ENCODE measurements at regions not wholly inside any gene's neighbourhood (a gene's known extent, or its start where the extent isn't known, plus 50 kb on each side); places are given as distances from the start of the nearest gene placed in this dataset.

- Histone ChIP-seq H3K4me1 (ENCODE audit: insufficient read depth, low read length) (no peaks in the 10 kb centered on the region), H3K4me3 (ENCODE audit: insufficient read depth, low read depth, low read length) (no peak overlapping the region), H3K9ac (ENCODE audit: low read length) (no peak overlapping the region), H3K9me3 (ENCODE audit: insufficient read depth, low read depth, low read length) (no peaks in the 10 kb centered on the region), H3K36me3 (ENCODE audit: insufficient read depth, low read length) (no peaks in the 10 kb centered on the region), H2AFZ (ENCODE audit: low read depth, low read length) (no peak overlapping the region), H3K4me2 (ENCODE audit: low read length) (no peak overlapping the region), H3K27ac (ENCODE audit: low read depth, low read length) (no peak overlapping the region), H4K20me1 (ENCODE audit: insufficient read depth, low read length) (no peaks in the 10 kb centered on the region), H3K79me2 (ENCODE audit: insufficient read depth, low read length) (no peaks in the 10 kb centered on the region), H3K27me3 (ENCODE audit: insufficient read depth, low read length) (no peaks in the 10 kb centered on the region)
- FAIRE-seq = no peak
- Mint-ChIP-seq H3K4me3 (ENCODE audit: unreplicated experiment) (no peak overlapping the region), H3K27ac (ENCODE audit: unreplicated experiment) (no peak overlapping the region), H3K36me3 (ENCODE audit: low read depth, unreplicated experiment) (no peaks in the 10 kb centered on the region), H3K4me1 (ENCODE audit: low read depth, unreplicated experiment) (no peaks in the 10 kb centered on the region), H3K27me3 (ENCODE audit: low read depth, unreplicated experiment) (no peaks in the 10 kb centered on the region), H3K9me3 (ENCODE audit: unreplicated experiment) (no peaks in the 10 kb centered on the region)
- no peak for TF ChIP-seq CTCF (IDR thresholded peaks at IDR 0.05; ENCODE audit: insufficient read depth, low read depth, low read length)
- TF ChIP-seq EZH2 (IDR thresholded peaks at IDR 0.05; ENCODE audit: insufficient read depth, low read length) = no peak
- DNase-seq (ENCODE audit: low read depth) = no peak
These were observed 160.5 kb downstream of the TBX22 start for GRCh38 chrX:80174925-80175574.

GRCh38 chrX:80181079-80181478 is 166.5 kb downstream of the TBX22 start:
- no peaks in the 10 kb centered on the region for H3K36me3 Mint-ChIP-seq (ENCODE audit: low read depth, unreplicated experiment)
- no peak overlapping the region for H3K4me3 ChIP-seq (ENCODE audit: insufficient read depth, low read depth, low read length)

More at GRCh38 chrX:80181079-80181478, 166.5 kb downstream of the TBX22 start:
- TF ChIP-seq EZH2 (IDR thresholded peaks at IDR 0.05; ENCODE audit: insufficient read depth, low read length) = no peak
- no peak for TF ChIP-seq CTCF (IDR thresholded peaks at IDR 0.05; ENCODE audit: insufficient read depth, low read depth, low read length)
- no peaks in the 10 kb centered on the region for H3K27me3 ChIP-seq (ENCODE audit: insufficient read depth, low read length)
- FAIRE-seq (no peak), DNase-seq (ENCODE audit: low read depth) (no peak)
- no peaks in the 10 kb centered on the region for H3K4me1 ChIP-seq (ENCODE audit: insufficient read depth, low read length)
- H3K27ac ChIP-seq (ENCODE audit: low read depth, low read length) = no peak overlapping the region
- no peaks in the 10 kb centered on the region for H3K9me3 ChIP-seq (ENCODE audit: insufficient read depth, low read depth, low read length)
- H3K36me3 ChIP-seq (ENCODE audit: insufficient read depth, low read length) = no peaks in the 10 kb centered on the region
- Mint-ChIP-seq H3K4me3 (ENCODE audit: unreplicated experiment) (no peak overlapping the region), H3K4me1 (ENCODE audit: low read depth, unreplicated experiment) (no peaks in the 10 kb centered on the region), H3K9me3 (ENCODE audit: unreplicated experiment) (no peaks in the 10 kb centered on the region), H3K27me3 (ENCODE audit: low read depth, unreplicated experiment) (no peaks in the 10 kb centered on the region), H3K27ac (ENCODE audit: unreplicated experiment) (no peak overlapping the region)
- no peak overlapping the region for H2AFZ ChIP-seq (ENCODE audit: low read depth, low read length)
- no peaks in the 10 kb centered on the region for H4K20me1 ChIP-seq (ENCODE audit: insufficient read depth, low read length)
- H3K4me2 ChIP-seq (ENCODE audit: low read length) = no peak overlapping the region
- H3K79me2 ChIP-seq (ENCODE audit: insufficient read depth, low read length) = no peaks in the 10 kb centered on the region
- H3K9ac ChIP-seq (ENCODE audit: low read length) = no peak overlapping the region
